Heart left ventricle (tissue), 13 donors: ENCODE measurements at regions not wholly inside any gene's neighbourhood (a gene's known extent, or its start where the extent isn't known, plus 50 kb on each side); places are given as distances from the start of the nearest gene placed in this dataset.

Source experiments
- POLR2A ChIP-seq, 2 donors: fragments of 450-650 bp; IDR thresholded peaks; one replicate each; pipeline ENCODE4 v1.6.1; 2017; ENCODE audit warnings: antibody characterized with exemption in 2 of 2, mild to moderate bottlenecking in 2 of 2, moderate library complexity in 2 of 2
- TF ChIP-seq, protein P1 (sequence below), 12 donors: fragments of 200-600 bp; sonication (generic) in 4 of 12; IDR thresholded peaks; one replicate each; pipeline versions ENCODE4 v1.5.0 to v1.8.0; 2018 to 2022; ENCODE audit warnings: antibody characterized with exemption in 12 of 12, mild to moderate bottlenecking in 5 of 12
- donor health status: ischemic (EF 13 %, LVEDD 7.1; RV severe dilation, severe dysfunction).
- donor health status: DM: no; HTN: yes; CAD: no.
- donor health status: DM: no; HTN: no; CAD: no.
- donor health status: ischemic (EF 25% LVEDD 6.9; RV normal size, moderate dysfunction).
- donor health status: ischemic (EF 25% LVEDD 5.7; RV mildly dilated, moderate dysfunction).
- donor health status: ischemic (EF 35%, LVEDD 5.7; RV mildly dilated, moderate dysfunction).
- donor health status: nonischemic (EF 11% LVEDD 7.7; RV severe dilation, severe dysfunction).
- donor health status: DM: yes; HTN: yes; CAD: no.
- donor health status: PGD.
- donor health status: ischemic (EF 29% LVEDD 5.4; RV normal size, mild dysfunction).
- donor health status: nonischemic (EF 23%, LVEDD 6.1; RV moderate dilation, normal function).

DNA sequence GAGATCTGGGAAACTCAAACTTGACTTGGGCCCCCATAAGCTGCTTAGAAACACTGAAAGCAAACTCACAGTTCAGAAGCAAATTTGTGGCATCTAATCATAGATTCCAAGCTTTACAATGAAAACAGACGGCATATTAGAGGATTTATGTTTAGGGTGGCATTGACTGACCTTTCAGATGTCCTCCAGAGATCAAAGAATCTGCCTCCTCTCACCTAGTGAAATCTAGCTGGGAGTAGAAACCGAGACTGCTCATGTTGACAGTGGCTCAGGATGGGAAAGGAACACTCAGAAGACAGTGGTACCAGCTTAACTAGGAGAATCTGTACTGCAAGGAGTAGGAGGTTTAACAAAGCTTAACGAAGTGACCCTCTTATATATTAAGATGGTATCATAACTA, 345.0 kb downstream of the GXYLT1 start:
- TF ChIP-seq, protein P1, sequence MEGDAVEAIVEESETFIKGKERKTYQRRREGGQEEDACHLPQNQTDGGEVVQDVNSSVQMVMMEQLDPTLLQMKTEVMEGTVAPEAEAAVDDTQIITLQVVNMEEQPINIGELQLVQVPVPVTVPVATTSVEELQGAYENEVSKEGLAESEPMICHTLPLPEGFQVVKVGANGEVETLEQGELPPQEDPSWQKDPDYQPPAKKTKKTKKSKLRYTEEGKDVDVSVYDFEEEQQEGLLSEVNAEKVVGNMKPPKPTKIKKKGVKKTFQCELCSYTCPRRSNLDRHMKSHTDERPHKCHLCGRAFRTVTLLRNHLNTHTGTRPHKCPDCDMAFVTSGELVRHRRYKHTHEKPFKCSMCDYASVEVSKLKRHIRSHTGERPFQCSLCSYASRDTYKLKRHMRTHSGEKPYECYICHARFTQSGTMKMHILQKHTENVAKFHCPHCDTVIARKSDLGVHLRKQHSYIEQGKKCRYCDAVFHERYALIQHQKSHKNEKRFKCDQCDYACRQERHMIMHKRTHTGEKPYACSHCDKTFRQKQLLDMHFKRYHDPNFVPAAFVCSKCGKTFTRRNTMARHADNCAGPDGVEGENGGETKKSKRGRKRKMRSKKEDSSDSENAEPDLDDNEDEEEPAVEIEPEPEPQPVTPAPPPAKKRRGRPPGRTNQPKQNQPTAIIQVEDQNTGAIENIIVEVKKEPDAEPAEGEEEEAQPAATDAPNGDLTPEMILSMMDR (IDR thresholded peaks at IDR 0.05), result no peak
- TF ChIP-seq POLR2A (IDR thresholded peaks at IDR 0.05), result no peak
